Epithelial cell of proximal tubule (primary cell): ENCODE measurements at regions not wholly inside any gene's neighbourhood (a gene's known extent, or its start where the extent isn't known, plus 50 kb on each side); places are given as distances from the start of the nearest gene placed in this dataset.

Experiments used
- DNase-seq: peaks from one replicate; pipeline ENCODE4 v3.0.0-alpha.2; 2011; ENCODE audit warnings: low read depth
- H3K4me3 ChIP-seq: 2 replicates; pipeline ENCODE4 v1.5.1; 2011; ENCODE audit warnings: low read depth, mild to moderate bottlenecking, low read length
- TF ChIP-seq, protein P1 (sequence below): conservative IDR thresholded peaks from 2 replicates; pipeline ENCODE4 v1.5.1; 2012; ENCODE audit warnings: low read depth, mild to moderate bottlenecking, low read length

DNA sequence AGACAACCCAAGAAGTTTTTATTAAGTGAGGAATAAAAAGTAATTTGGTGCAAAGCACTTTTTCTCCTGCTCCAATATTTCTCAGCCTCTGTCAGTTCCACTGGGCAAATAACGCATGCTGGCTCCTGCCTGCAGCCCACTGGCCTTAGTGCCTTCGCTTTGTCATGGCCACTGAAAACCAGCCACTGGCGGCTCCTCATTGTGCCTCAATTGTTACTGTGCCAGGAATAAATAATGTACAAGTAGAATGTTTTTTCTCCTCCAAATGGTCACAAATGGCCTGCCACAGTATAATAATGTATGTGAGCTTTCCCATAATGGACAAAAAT, 267.1 kb downstream of the ACTR3 start:
- TF ChIP-seq, protein P1, sequence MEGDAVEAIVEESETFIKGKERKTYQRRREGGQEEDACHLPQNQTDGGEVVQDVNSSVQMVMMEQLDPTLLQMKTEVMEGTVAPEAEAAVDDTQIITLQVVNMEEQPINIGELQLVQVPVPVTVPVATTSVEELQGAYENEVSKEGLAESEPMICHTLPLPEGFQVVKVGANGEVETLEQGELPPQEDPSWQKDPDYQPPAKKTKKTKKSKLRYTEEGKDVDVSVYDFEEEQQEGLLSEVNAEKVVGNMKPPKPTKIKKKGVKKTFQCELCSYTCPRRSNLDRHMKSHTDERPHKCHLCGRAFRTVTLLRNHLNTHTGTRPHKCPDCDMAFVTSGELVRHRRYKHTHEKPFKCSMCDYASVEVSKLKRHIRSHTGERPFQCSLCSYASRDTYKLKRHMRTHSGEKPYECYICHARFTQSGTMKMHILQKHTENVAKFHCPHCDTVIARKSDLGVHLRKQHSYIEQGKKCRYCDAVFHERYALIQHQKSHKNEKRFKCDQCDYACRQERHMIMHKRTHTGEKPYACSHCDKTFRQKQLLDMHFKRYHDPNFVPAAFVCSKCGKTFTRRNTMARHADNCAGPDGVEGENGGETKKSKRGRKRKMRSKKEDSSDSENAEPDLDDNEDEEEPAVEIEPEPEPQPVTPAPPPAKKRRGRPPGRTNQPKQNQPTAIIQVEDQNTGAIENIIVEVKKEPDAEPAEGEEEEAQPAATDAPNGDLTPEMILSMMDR: no peak
- no peak overlapping the region for H3K4me3 ChIP-seq
- DNase-seq: no peak

DNA sequence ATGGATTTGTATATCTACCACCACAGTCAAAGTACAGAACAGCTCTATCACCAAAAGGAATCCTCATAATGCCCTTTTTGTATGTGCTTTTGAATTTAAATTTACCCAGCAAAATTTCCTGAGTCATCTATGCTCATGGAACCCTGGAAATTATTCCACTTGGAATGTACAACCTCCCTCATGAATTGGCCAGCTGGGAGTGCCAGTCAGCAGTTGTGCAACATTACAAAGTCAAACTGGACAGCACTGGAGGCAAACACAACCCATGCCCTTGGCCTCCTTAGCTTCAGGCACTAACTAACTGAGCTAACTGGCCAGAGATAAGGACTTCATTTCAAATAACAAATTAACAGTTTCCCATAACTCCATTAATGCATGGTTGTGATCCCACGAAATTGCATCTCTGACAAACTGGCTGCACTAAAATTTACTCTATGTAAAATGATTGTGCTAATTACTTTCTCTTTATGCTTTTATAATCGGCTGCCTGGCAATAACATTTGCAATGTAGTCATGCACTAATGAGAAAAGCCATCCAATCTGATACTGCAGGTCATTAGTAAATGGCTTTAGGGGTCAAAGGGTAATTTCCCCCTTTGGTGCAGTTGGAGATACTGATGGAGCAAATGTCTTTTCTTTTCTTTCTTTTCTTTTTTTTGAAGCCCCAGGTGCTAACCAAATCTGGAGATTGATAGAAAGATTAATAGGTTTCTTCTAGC, 270.5 kb downstream of the ACTR3 start:
- DNase-seq: peak; percentile 13
- TF ChIP-seq, protein P1: no peak
- H3K4me3 ChIP-seq: no peak overlapping the region

GRCh38 chr2:114161371-114161770, 271.5 kb downstream of the ACTR3 start:
- TF ChIP-seq, protein P1: no peak
- DNase-seq: no peak

GRCh38 chr2:114167799-114168198, 274.6 kb upstream of the DPP10 start:
- H3K4me3 ChIP-seq: no peak overlapping the region
- no peak for DNase-seq
- TF ChIP-seq, protein P1: no peak

More at GRCh38 chr2:114161371-114161770, 271.5 kb downstream of the ACTR3 start:
- no peak overlapping the region for H3K4me3 ChIP-seq

DNA sequence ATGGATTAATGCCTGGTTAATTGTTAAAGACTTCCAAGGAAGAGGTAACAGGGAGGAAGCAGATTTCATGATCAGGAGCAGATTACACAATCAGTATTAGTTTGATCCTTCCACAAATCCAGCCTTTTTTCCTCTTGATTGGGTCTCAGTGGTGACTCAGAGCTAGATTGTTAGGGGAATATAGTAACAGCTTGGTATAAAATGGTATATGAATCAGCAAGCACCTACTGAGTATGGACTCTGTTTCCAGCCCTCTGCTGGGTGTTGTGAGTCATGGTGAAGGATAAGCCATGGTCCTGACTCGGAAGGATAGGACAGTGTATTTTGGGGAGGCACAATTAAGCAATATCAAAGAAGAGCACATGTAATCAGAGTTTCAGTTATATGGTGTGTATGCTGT, 272.4 kb upstream of the DPP10 start:
- TF ChIP-seq, protein P1: no peak
- peak; percentile 69 for DNase-seq
- H3K4me3 ChIP-seq: no peak overlapping the region

DNA sequence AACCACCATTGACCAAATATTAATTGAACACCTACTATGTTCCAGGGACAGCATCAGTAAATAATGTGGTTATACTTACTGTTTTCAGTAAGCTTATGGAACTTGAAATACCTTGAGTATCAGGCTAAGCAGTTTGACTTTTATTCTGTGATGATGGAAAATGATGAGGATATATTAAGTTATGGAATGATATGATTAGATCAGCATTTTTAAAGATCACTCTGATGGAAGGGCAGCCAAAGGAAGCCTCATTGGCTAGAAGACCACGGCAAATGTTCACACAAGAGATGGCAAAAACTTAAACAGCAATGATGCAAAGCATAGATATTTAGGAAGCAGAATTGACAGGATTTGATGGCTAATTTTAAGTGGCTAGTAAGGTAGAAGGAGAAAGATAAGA, 266.9 kb upstream of the DPP10 start:
- TF ChIP-seq, protein P1: no peak
- no peak overlapping the region for H3K4me3 ChIP-seq
- DNase-seq: no peak

GRCh38 chr2:114185501-114185900, 256.9 kb upstream of the DPP10 start:
- no peak for DNase-seq
- TF ChIP-seq, protein P1: no peak
- no peak overlapping the region for H3K4me3 ChIP-seq
